ENCODE measurements at regions not wholly inside any gene's neighbourhood (a gene's known extent, or its start where the extent isn't known, plus 50 kb on each side); places are given as distances from the start of the nearest gene placed in this dataset.
"Not testable (repeated sequence)": the region's sequence is repeated elsewhere in the genome, so short reads cannot be mapped to it uniquely, and the experiment has no call there.

GRCh38 chr4:118410138-118410537, 57.3 kb upstream of the PRSS12 start:
- H3K4me2 ChIP-seq (ENCODE audit: low read length): no peak overlapping the region
- H2BK120ac ChIP-seq (ENCODE audit: insufficient read depth, low read length, poor library complexity): no peak overlapping the region
- no peaks in the 10 kb centered on the region for H3K79me1 ChIP-seq (ENCODE audit: low read length)
- no peak overlapping the region for H2BK12ac ChIP-seq (ENCODE audit: low read length)
- no peak for DNase-seq
- no peaks in the 10 kb centered on the region for H3K9me3 ChIP-seq (ENCODE audit: insufficient read depth, low read depth, low read length)
- H3K23ac ChIP-seq (ENCODE audit: low read length): no peak overlapping the region
- H3K27ac ChIP-seq (ENCODE audit: low read depth, low read length): no peak overlapping the region
- no CpG with 5 or more reads among the region's 3 CpGs for WGBS (ENCODE audit: extremely low coverage, insufficient coverage, insufficient read length)
- no peak overlapping the region for H3K18ac ChIP-seq (ENCODE audit: low read length)
- no peak overlapping the region for H2AFZ ChIP-seq (ENCODE audit: insufficient read depth, low read length, poor library complexity)
- H4K12ac ChIP-seq (ENCODE audit: low read depth, low read length): no peak overlapping the region
- no peak overlapping the region for H3K9ac ChIP-seq (ENCODE audit: low read length)
- no peak overlapping the region for H3K4me3 ChIP-seq (ENCODE audit: low read depth, low read length)
- no peaks in the 10 kb centered on the region for H3K4me1 ChIP-seq (ENCODE audit: control insufficient read depth in 1 of 2, insufficient read depth in 2 of 2, low read length in 2 of 2)
- H3K36me3 ChIP-seq (ENCODE audit: control insufficient read depth in 1 of 2, insufficient read depth in 2 of 2, low read length in 2 of 2): no peaks in the 10 kb centered on the region
- H2AK5ac ChIP-seq (ENCODE audit: low read length): no peak overlapping the region
- no peaks in the 10 kb centered on the region for H3K79me2 ChIP-seq (ENCODE audit: control insufficient read depth, insufficient read depth, low read length, poor library complexity)
- no peak overlapping the region for H3K14ac ChIP-seq (ENCODE audit: low read length)
- H3K27me3 ChIP-seq (ENCODE audit: insufficient read depth, low read length): no peaks in the 10 kb centered on the region
- H3K4ac ChIP-seq (ENCODE audit: low read depth, low read length): no peak overlapping the region
- no peak overlapping the region for H4K91ac ChIP-seq (ENCODE audit: low read depth, low read length)
- no peak overlapping the region for H2BK5ac ChIP-seq (ENCODE audit: low read depth, low read length, poor library complexity)
- H4K8ac ChIP-seq (ENCODE audit: low read depth, low read length): no peak overlapping the region

GRCh38 chr4:118417325-118417724, 64.5 kb upstream of the PRSS12 start:
- H4K8ac ChIP-seq (ENCODE audit: low read depth, low read length): no peak overlapping the region
- H3K36me3 ChIP-seq (ENCODE audit: control insufficient read depth in 1 of 2, insufficient read depth in 2 of 2, low read length in 2 of 2): no peaks in the 10 kb centered on the region
- H3K79me1 ChIP-seq (ENCODE audit: low read length): peaks cover 5% of the 10 kb centered on the region
- no peak for DNase-seq
- no peak overlapping the region for H3K18ac ChIP-seq (ENCODE audit: low read length)
- no peaks in the 10 kb centered on the region for H3K4me1 ChIP-seq (ENCODE audit: control insufficient read depth in 1 of 2, insufficient read depth in 2 of 2, low read length in 2 of 2)
- H4K12ac ChIP-seq (ENCODE audit: low read depth, low read length): no peak overlapping the region
- no peak overlapping the region for H3K4me2 ChIP-seq (ENCODE audit: low read length)
- no peak overlapping the region for H3K27ac ChIP-seq (ENCODE audit: low read depth, low read length)
- no peak overlapping the region for H2AK5ac ChIP-seq (ENCODE audit: low read length)
- H3K4ac ChIP-seq (ENCODE audit: low read depth, low read length): no peak overlapping the region
- H2AFZ ChIP-seq (ENCODE audit: insufficient read depth, low read length, poor library complexity): no peak overlapping the region
- H3K9ac ChIP-seq (ENCODE audit: low read length): no peak overlapping the region
- no peak overlapping the region for H3K14ac ChIP-seq (ENCODE audit: low read length)
- no peaks in the 10 kb centered on the region for H3K9me3 ChIP-seq (ENCODE audit: insufficient read depth, low read depth, low read length)
- no peak overlapping the region for H3K4me3 ChIP-seq (ENCODE audit: low read depth, low read length)
- H2BK12ac ChIP-seq (ENCODE audit: low read length): no peak overlapping the region
- no peak overlapping the region for H3K23ac ChIP-seq (ENCODE audit: low read length)
- H2BK120ac ChIP-seq (ENCODE audit: insufficient read depth, low read length, poor library complexity): no peak overlapping the region
- H4K91ac ChIP-seq (ENCODE audit: low read depth, low read length): no peak overlapping the region
- H3K27me3 ChIP-seq (ENCODE audit: insufficient read depth, low read length): no peaks in the 10 kb centered on the region
- H3K79me2 ChIP-seq (ENCODE audit: control insufficient read depth, insufficient read depth, low read length, poor library complexity): no peaks in the 10 kb centered on the region
- no peak overlapping the region for H2BK5ac ChIP-seq (ENCODE audit: low read depth, low read length, poor library complexity)

GRCh38 chr4:118417800-118418199, 65.0 kb upstream of the PRSS12 start:
- not testable (repeated sequence) for H3K27me3 ChIP-seq (ENCODE audit: insufficient read depth, low read length); H3K14ac ChIP-seq (ENCODE audit: low read length); H2BK120ac ChIP-seq (ENCODE audit: insufficient read depth, low read length, poor library complexity); H2AK5ac ChIP-seq (ENCODE audit: low read length); H2BK12ac ChIP-seq (ENCODE audit: low read length); H3K79me2 ChIP-seq (ENCODE audit: control insufficient read depth, insufficient read depth, low read length, poor library complexity); H3K4me1 ChIP-seq (ENCODE audit: control insufficient read depth in 1 of 2, insufficient read depth in 2 of 2, low read length in 2 of 2); H3K4me3 ChIP-seq (ENCODE audit: low read depth, low read length); H3K18ac ChIP-seq (ENCODE audit: low read length); H4K8ac ChIP-seq (ENCODE audit: low read depth, low read length); H3K4ac ChIP-seq (ENCODE audit: low read depth, low read length); DNase-seq; H3K79me1 ChIP-seq (ENCODE audit: low read length); H3K27ac ChIP-seq (ENCODE audit: low read depth, low read length); H3K9me3 ChIP-seq (ENCODE audit: insufficient read depth, low read depth, low read length); H2BK5ac ChIP-seq (ENCODE audit: low read depth, low read length, poor library complexity); H3K23ac ChIP-seq (ENCODE audit: low read length); H2AFZ ChIP-seq (ENCODE audit: insufficient read depth, low read length, poor library complexity); H3K9ac ChIP-seq (ENCODE audit: low read length); H3K36me3 ChIP-seq (ENCODE audit: control insufficient read depth in 1 of 2, insufficient read depth in 2 of 2, low read length in 2 of 2); H3K4me2 ChIP-seq (ENCODE audit: low read length); H4K12ac ChIP-seq (ENCODE audit: low read depth, low read length)
- no CpG with 5 or more reads among the region's 5 CpGs for WGBS (ENCODE audit: extremely low coverage, insufficient coverage, insufficient read length)
- peak overlapping the region; percentile 37 for H4K91ac ChIP-seq (ENCODE audit: low read depth, low read length)

- not testable (repeated sequence) for H3K4me2 ChIP-seq (ENCODE audit: low read length); H4K12ac ChIP-seq (ENCODE audit: low read depth, low read length); H2BK5ac ChIP-seq (ENCODE audit: low read depth, low read length, poor library complexity); H3K27ac ChIP-seq (ENCODE audit: low read depth, low read length); H3K79me2 ChIP-seq (ENCODE audit: control insufficient read depth, insufficient read depth, low read length, poor library complexity); H3K36me3 ChIP-seq (ENCODE audit: control insufficient read depth in 1 of 2, insufficient read depth in 2 of 2, low read length in 2 of 2); H2AFZ ChIP-seq (ENCODE audit: insufficient read depth, low read length, poor library complexity); H3K4ac ChIP-seq (ENCODE audit: low read depth, low read length); H3K14ac ChIP-seq (ENCODE audit: low read length); H3K23ac ChIP-seq (ENCODE audit: low read length); H3K4me3 ChIP-seq (ENCODE audit: low read depth, low read length); H3K79me1 ChIP-seq (ENCODE audit: low read length); H3K27me3 ChIP-seq (ENCODE audit: insufficient read depth, low read length); H3K9ac ChIP-seq (ENCODE audit: low read length); H3K18ac ChIP-seq (ENCODE audit: low read length); H3K4me1 ChIP-seq (ENCODE audit: control insufficient read depth in 1 of 2, insufficient read depth in 2 of 2, low read length in 2 of 2); DNase-seq; H2AK5ac ChIP-seq (ENCODE audit: low read length); H2BK120ac ChIP-seq (ENCODE audit: insufficient read depth, low read length, poor library complexity); H4K8ac ChIP-seq (ENCODE audit: low read depth, low read length); H3K9me3 ChIP-seq (ENCODE audit: insufficient read depth, low read depth, low read length)
- Histone ChIP-seq H2BK12ac (ENCODE audit: low read length) (peak overlapping the region; percentile 40), H4K91ac (ENCODE audit: low read depth, low read length) (peak overlapping the region; percentile 24)
- WGBS (ENCODE audit: extremely low coverage, insufficient coverage, insufficient read length): no CpG with 5 or more reads among the region's 2 CpGs
Observed at GRCh38 chr4:118418396-118418795, 65.6 kb upstream of the PRSS12 start.

GRCh38 chr4:118419626-118420025, 66.8 kb upstream of the PRSS12 start:
- not testable (repeated sequence) for H3K79me1 ChIP-seq (ENCODE audit: low read length); H3K4me1 ChIP-seq (ENCODE audit: control insufficient read depth in 1 of 2, insufficient read depth in 2 of 2, low read length in 2 of 2); H2BK120ac ChIP-seq (ENCODE audit: insufficient read depth, low read length, poor library complexity); H3K4me3 ChIP-seq (ENCODE audit: low read depth, low read length); H3K14ac ChIP-seq (ENCODE audit: low read length); H2BK5ac ChIP-seq (ENCODE audit: low read depth, low read length, poor library complexity); H3K27ac ChIP-seq (ENCODE audit: low read depth, low read length); H2AK5ac ChIP-seq (ENCODE audit: low read length); H4K91ac ChIP-seq (ENCODE audit: low read depth, low read length); H3K9me3 ChIP-seq (ENCODE audit: insufficient read depth, low read depth, low read length); H3K79me2 ChIP-seq (ENCODE audit: control insufficient read depth, insufficient read depth, low read length, poor library complexity); H3K27me3 ChIP-seq (ENCODE audit: insufficient read depth, low read length); H3K36me3 ChIP-seq (ENCODE audit: control insufficient read depth in 1 of 2, insufficient read depth in 2 of 2, low read length in 2 of 2); H3K9ac ChIP-seq (ENCODE audit: low read length); H3K4ac ChIP-seq (ENCODE audit: low read depth, low read length); H2BK12ac ChIP-seq (ENCODE audit: low read length); H3K4me2 ChIP-seq (ENCODE audit: low read length); H3K23ac ChIP-seq (ENCODE audit: low read length); H3K18ac ChIP-seq (ENCODE audit: low read length); H2AFZ ChIP-seq (ENCODE audit: insufficient read depth, low read length, poor library complexity); H4K8ac ChIP-seq (ENCODE audit: low read depth, low read length); H4K12ac ChIP-seq (ENCODE audit: low read depth, low read length)
- peak in 1 of 2 donors; percentile 29 for DNase-seq
- no CpG with 5 or more reads among the region's 7 CpGs for WGBS (ENCODE audit: extremely low coverage, insufficient coverage, insufficient read length)

Measured in trophoblast cell (in vitro differentiated cells and primary cell).